AG04450 (cell line): ENCODE measurements at regions not wholly inside any gene's neighbourhood (a gene's known extent, or its start where the extent isn't known, plus 50 kb on each side); places are given as distances from the start of the nearest gene placed in this dataset.

ENCODE experiments used
- CTCF ChIA-PET: fragments of 300-600, 350-600 bp; formaldehyde crosslinking; extraction: SDS; loops from one replicate; lab custom pipeline; 2022; ENCODE audit warnings: antibody characterized with exemption, inconsistent platforms; lab: Charles Lee
- POLR2A ChIA-PET: fragments of 350-600 bp; formaldehyde crosslinking; extraction: SDS; loops from one replicate; lab custom pipeline; 2021; ENCODE audit warnings: antibody characterized with exemption, inconsistent platforms; lab: Yijun Ruan, JAX
- DNase-seq: peaks from one replicate; pipeline ENCODE4 v3.0.0-alpha.2; 2011; ENCODE audit warnings: low read depth, low spot score
- H3K27ac ChIP-seq: one replicate; pipeline ENCODE4 v1.5.1; 2012; ENCODE audit warnings: low read depth, low read length, control low read depth
- H3K27me3 ChIP-seq: one replicate; pipeline ENCODE4 v1.6.0; 2012; ENCODE audit warnings: low read length; ENCODE audit not compliant: control insufficient read depth, insufficient read depth
- H3K4me3 ChIP-seq: 2 replicates; pipeline ENCODE4 v1.5.1; 2011; ENCODE audit warnings: mild to moderate bottlenecking, low read depth, low read length, control low read depth
- H3K9me3 ChIP-seq: 2 replicates; pipeline ENCODE4 v1.5.1; 2012; ENCODE audit warnings: low read length; ENCODE audit not compliant: control insufficient read depth, insufficient read depth
- TF ChIP-seq, protein P1 (sequence below): IDR thresholded peaks from 2 replicates; pipeline ENCODE4 v1.5.1; 2011; ENCODE audit warnings: low read depth, low read length, control low read depth, inconsistent platforms

DNA sequence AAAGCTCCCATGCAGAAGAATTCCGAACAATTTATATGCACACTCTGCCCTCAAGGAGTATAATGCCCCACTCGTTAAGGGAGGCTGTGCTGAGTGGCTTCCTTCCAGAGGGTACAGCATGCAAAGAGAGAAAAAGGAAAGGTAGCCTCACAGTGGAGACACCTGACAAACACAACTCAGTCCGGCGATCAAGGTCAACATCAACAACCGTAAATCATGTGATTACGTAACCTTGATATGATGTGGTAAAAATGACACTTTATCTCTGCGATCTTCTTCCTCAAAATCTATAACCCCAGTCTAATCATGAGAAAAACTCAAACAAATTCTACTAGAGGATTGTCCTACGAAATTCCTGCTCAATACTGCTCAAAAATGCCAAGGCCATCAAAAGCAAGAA is 400.5 kb upstream of the CCDC196 start:
- Histone ChIP-seq H3K9me3 (no peaks in the 10 kb centered on the region), H3K27me3 (no peaks in the 10 kb centered on the region), H3K4me3 (no peak overlapping the region), H3K27ac (no peak overlapping the region)
- TF ChIP-seq, protein P1, sequence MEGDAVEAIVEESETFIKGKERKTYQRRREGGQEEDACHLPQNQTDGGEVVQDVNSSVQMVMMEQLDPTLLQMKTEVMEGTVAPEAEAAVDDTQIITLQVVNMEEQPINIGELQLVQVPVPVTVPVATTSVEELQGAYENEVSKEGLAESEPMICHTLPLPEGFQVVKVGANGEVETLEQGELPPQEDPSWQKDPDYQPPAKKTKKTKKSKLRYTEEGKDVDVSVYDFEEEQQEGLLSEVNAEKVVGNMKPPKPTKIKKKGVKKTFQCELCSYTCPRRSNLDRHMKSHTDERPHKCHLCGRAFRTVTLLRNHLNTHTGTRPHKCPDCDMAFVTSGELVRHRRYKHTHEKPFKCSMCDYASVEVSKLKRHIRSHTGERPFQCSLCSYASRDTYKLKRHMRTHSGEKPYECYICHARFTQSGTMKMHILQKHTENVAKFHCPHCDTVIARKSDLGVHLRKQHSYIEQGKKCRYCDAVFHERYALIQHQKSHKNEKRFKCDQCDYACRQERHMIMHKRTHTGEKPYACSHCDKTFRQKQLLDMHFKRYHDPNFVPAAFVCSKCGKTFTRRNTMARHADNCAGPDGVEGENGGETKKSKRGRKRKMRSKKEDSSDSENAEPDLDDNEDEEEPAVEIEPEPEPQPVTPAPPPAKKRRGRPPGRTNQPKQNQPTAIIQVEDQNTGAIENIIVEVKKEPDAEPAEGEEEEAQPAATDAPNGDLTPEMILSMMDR: no peak
- no peak for DNase-seq
- ChIA-PET CTCF (no interaction called here), POLR2A (no interaction called here)

- Histone ChIP-seq H3K27ac (no peak overlapping the region), H3K9me3 (no peaks in the 10 kb centered on the region), H3K4me3 (no peak overlapping the region), H3K27me3 (no peaks in the 10 kb centered on the region)
- ChIA-PET POLR2A (no interaction called here), CTCF (interaction anchor here (0.5 to 1.5 kb wide), 3 partner anchors 17 to 930 kb away, joined by 3 to 7 read pairs (median 3); no protein-coding TSS in a partner anchor)
- DNase-seq: no peak
- TF ChIP-seq, protein P1: no peak
Observed at GRCh38 chr14:66087231-66087630, 398.9 kb upstream of the CCDC196 start.

DNA sequence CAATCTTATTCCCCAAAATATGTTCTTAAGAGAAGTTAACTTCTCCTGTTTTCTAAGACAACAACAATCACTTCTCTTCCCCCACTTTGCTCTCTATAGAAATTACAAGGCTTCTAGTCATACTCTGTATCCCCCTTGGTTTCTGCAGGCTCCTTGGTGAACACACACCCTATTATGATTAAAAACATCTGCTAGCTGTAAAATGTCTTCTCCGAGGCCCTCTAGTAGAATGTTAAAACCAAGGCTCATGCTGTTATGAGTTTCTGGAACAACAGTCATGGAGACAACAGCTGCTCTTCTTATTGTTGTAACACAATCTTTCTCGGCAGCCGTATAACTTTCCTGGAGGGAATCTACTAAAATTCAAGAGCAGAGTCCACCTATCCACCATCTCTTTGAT is 397.5 kb upstream of the CCDC196 start:
- H3K4me3 ChIP-seq: no peak overlapping the region
- H3K27me3 ChIP-seq: no peaks in the 10 kb centered on the region
- no peak overlapping the region for H3K27ac ChIP-seq
- TF ChIP-seq, protein P1: no peak
- ChIA-PET POLR2A (no interaction called here), CTCF (interaction anchor here (1.5 kb wide), 1 partner anchor 18 kb away, joined by 3 read pairs; no protein-coding TSS in a partner anchor)
- peaks cover 7% of the 10 kb centered on the region; the same call in 1 of the 2 replicates for H3K9me3 ChIP-seq
- no peak for DNase-seq

DNA sequence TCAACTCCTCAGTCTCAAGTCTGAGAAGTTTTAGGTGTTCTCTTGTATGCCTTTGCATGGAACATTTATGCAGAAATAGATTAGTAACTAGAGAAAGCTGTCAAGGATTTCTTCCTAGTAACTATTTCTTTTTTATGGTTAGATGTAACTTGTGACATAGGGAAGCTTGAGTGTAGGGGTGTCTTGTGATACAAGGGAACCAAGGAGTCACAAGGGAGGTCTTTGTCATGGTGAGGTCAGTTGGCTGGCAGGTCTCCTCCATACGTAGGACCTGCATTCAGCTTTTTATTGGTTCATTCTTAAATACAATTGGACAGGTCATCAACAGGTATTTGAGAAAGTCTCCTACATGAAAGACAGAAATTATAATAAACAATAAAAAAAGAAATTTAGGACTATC is 394.0 kb upstream of the CCDC196 start:
- CTCF ChIA-PET: no interaction called here
- Histone ChIP-seq H3K27ac (no peak overlapping the region), H3K4me3 (no peak overlapping the region), H3K27me3 (no peaks in the 10 kb centered on the region), H3K9me3 (peaks cover 17% of the 10 kb centered on the region; the same call in 1 of the 2 replicates)
- POLR2A ChIA-PET: no interaction called here
- TF ChIP-seq, protein P1: no peak
- no peak for DNase-seq

- peaks cover 17% of the 10 kb centered on the region; the same call in 1 of the 2 replicates for H3K9me3 ChIP-seq
- H3K4me3 ChIP-seq: no peak overlapping the region
- no peak overlapping the region for H3K27ac ChIP-seq
- no peaks in the 10 kb centered on the region for H3K27me3 ChIP-seq
- CTCF ChIA-PET: no interaction called here
- TF ChIP-seq, protein P1: no peak
- POLR2A ChIA-PET: no interaction called here
- DNase-seq: no peak
Observed at GRCh38 chr14:66092748-66093147, 393.4 kb upstream of the CCDC196 start.
